ENCODE measurements at regions not wholly inside any gene's neighbourhood (a gene's known extent, or its start where the extent isn't known, plus 50 kb on each side); places are given as distances from the start of the nearest gene placed in this dataset.

DNA sequence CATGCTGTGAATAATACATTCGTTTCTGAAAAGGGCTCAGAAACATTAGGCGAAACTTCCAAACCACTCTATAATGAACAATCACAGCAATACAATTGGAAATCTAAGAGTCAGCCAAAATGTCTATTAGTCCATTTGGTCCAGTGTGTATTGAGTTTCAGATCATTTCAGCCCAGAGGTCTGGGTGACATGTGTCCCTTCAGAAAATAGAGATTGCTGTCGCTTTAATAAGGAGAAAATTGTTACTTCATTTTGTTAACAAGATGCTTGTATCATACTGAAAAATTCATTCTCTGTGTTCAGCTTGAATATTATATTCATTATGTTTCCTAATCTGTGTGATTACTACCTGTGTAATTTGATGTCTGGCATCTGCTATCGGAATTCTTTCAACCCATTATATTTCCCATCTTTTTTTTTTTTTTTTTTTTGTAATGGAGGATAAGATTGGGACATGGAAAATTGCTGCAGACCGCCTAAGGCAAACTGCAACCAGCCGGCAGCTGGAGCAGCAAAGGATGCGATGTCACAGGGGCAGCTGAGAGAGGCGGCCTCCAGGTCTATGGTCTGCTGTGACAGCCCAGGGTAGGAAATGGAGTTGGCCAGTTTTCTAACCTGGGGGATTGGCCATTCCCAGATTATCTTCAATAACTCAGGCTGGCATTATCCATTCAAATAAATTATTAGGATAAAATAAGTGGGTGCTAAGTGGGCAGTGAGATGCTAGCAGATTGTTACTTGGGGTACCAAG is 170.9 kb upstream of the NPVF start:
- no peak for DNase-seq (ENCODE audit: insufficient read length, low spot score)
- no peak for FAIRE-seq
- TF ChIP-seq, protein P1, sequence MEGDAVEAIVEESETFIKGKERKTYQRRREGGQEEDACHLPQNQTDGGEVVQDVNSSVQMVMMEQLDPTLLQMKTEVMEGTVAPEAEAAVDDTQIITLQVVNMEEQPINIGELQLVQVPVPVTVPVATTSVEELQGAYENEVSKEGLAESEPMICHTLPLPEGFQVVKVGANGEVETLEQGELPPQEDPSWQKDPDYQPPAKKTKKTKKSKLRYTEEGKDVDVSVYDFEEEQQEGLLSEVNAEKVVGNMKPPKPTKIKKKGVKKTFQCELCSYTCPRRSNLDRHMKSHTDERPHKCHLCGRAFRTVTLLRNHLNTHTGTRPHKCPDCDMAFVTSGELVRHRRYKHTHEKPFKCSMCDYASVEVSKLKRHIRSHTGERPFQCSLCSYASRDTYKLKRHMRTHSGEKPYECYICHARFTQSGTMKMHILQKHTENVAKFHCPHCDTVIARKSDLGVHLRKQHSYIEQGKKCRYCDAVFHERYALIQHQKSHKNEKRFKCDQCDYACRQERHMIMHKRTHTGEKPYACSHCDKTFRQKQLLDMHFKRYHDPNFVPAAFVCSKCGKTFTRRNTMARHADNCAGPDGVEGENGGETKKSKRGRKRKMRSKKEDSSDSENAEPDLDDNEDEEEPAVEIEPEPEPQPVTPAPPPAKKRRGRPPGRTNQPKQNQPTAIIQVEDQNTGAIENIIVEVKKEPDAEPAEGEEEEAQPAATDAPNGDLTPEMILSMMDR (IDR thresholded peaks at IDR 0.05; ENCODE audit: insufficient read depth, missing control alignments): no peak

DNA sequence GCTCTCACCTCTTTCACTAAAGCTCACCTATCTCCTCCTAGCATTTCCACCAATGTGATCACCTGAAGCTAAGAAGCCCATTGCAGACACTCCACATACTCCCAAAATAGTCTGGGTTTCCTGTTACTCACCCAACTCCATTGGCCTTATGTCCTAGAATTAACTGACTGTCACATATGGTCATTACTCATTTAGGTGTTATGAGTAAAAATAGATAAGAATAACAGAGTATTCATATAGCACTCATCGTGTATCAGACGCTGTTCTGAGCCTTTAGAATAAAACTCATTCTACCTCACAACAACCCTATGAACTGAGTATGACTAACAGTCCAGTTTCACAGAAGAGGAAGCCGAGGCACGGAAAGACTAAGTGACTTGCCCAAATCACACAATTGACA is 174.2 kb upstream of the NPVF start:
- FAIRE-seq (no peak), DNase-seq (ENCODE audit: insufficient read length, low spot score) (no peak)

DNA sequence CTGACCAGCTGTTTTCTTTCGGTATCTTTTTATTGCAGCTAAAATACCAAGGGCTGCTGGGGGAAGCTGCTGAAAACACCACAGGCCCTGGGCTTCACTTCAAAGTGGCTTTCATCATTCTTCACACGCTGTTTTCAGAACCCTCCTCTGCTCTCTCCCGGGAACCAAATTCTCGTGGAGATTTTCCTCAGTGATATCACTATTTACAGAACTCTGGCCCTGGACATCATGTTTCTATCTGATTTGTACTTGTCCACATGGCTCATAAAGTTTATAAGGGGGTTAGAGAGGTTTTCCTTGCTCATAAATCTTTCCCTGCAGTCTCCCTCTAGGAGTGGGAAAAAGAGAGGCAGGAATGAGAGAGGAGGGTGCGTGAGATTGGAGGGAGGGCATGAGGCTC is 177.4 kb upstream of the NPVF start:
- FAIRE-seq (no peak), DNase-seq (ENCODE audit: insufficient read length, low spot score) (no peak)
- TF ChIP-seq, protein P1 (IDR thresholded peaks at IDR 0.05; ENCODE audit: insufficient read depth, missing control alignments): no peak

More for the DNA sequence above, 174.2 kb upstream of the NPVF start:
- TF ChIP-seq, protein P1 (IDR thresholded peaks at IDR 0.05; ENCODE audit: insufficient read depth, missing control alignments): no peak

DNA sequence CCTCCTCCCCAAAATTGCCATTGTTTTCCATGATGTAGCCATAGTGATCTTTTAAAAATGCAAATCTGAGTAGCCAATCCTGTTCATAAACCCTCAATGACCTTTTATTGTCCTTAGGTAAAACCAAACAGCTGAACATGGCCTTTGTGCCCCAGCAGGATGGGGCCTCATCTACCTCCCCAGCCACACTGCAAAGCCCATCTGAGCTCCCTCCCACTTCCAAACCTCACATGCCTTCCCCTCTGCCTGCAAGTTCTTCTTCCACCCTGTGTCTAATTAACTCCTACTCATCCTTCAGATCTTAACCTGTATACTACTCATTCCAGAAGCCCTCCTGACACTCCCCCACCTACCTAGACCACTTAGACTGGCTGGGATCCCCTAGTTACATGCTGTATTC is 178.8 kb upstream of the NPVF start:
- DNase-seq (ENCODE audit: insufficient read length, low spot score) (no peak), FAIRE-seq (no peak)
- TF ChIP-seq, protein P1 (IDR thresholded peaks at IDR 0.05; ENCODE audit: insufficient read depth, missing control alignments): no peak

DNA sequence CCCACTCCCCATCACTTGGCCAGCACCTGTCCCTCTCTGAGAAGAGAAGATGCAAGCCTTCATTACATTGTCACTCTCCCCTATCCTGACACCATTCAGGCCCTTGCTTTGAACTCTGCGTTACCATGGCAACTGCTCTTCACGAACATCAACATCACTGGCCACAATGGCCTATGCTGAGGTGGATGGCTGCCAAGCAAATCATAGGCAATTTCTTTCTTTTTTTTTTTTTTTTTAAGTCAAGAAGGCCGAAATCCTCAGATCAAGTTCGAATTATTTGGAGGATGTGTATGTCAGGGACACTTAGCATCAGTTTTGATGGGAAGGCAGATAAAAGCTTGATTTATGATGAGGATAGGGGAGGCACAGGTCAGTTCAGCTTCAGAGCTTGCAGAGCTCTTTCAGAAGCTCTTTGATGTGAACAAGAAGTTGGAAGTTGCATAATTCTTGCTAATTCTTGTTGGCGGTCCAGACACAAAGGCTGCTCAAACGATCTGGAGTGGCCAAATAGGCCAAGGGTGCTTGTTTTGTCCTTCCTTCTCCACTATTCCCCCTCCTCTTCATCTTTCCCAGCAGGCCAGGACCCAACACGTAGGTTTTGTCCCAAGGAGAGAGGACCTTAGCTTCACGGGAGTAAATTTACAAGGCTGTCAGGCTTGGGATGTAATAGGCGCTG is 179.9 kb upstream of the NPVF start:
- DNase-seq (ENCODE audit: insufficient read length, low spot score): no peak
- TF ChIP-seq, protein P1 (IDR thresholded peaks at IDR 0.05; ENCODE audit: insufficient read depth, missing control alignments): no peak
- FAIRE-seq: no peak

DNA sequence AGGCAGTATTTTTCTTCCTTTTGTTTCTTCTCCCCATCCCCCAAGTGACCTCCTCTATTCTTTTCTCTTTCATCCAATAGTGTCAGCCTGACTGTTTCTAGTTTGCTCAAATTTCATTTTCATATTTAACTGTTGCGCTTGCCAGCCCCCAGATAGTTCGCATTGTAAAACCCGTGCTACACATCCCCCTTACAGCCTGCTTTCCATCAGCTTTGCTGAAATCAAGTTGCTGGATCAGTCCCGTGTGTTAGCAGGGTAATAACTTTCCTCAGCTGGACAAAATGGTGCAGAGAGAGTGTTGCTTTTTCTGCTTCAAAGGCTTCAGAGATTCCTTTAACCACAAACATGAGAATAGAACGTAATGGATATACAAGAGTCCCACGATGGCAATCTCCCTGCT is 180.6 kb upstream of the NPVF start:
- no peak for DNase-seq (ENCODE audit: insufficient read length, low spot score)
- FAIRE-seq: no peak
- TF ChIP-seq, protein P1 (IDR thresholded peaks at IDR 0.05; ENCODE audit: insufficient read depth, missing control alignments): no peak

Measured in D721Med (cell line).